ENCODE measurements at regions not wholly inside any gene's neighbourhood (a gene's known extent, or its start where the extent isn't known, plus 50 kb on each side); places are given as distances from the start of the nearest gene placed in this dataset.

DNA sequence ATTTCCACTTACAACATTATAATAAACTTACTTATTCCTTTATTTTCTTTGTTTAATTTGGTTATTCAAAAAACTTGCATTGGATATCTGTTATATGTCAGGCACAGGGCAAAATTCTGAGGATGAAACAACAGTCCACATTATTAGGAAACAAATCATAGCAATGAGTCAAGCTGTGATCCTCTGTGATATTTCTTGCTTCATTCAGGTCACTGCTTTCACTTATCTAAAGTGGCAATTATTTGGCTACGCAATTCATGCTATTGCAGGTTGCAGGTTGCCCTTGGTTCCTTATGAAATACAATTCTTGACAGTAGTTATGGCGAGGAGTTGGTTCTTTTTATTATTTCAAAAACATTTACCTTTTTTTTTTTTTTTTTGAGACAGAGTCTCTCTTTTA is 66.4 kb upstream of the CNTN6 start:
- TF ChIP-seq POLR2A (IDR thresholded peaks at IDR 0.05; ENCODE audit: low read length) (no peak), NPAS2 (CRISPR knock-in tag; IDR thresholded peaks at IDR 0.05; ENCODE audit: borderline replicate concordance) (no peak), ESRRA (IDR thresholded peaks at IDR 0.05; ENCODE audit: borderline replicate concordance, low read length) (no peak)
